ENCODE measurements at regions not wholly inside any gene's neighbourhood (a gene's known extent, or its start where the extent isn't known, plus 50 kb on each side); places are given as distances from the start of the nearest gene placed in this dataset.

- H3K4me2 ChIP-seq (ENCODE audit: low read length), result no peak overlapping the region
- H2AFZ ChIP-seq, result no peak overlapping the region
Observed at GRCh38 chr2:136207665-136208064, 89.7 kb upstream of the CXCR4 start.

GRCh38 chr2:136207030-136207623, 89.2 kb upstream of the CXCR4 start:
- Histone ChIP-seq H3K27me3 (ENCODE audit: control insufficient read depth, insufficient read depth, low read length) (no peaks in the 10 kb centered on the region), H2AFZ (no peak overlapping the region), H3K9me3 (ENCODE audit: control insufficient read depth, low read length) (no peaks in the 10 kb centered on the region), H3K36me3 (ENCODE audit: control insufficient read depth, insufficient read depth, low read length) (no peaks in the 10 kb centered on the region), H3K4me2 (ENCODE audit: low read length) (no peak overlapping the region), H3K9ac (no peak overlapping the region), H3K4me1 (no peaks in the 10 kb centered on the region), H3K4me3 (ENCODE audit: low read depth, low read length) (no peak overlapping the region), H3K27ac (no peak overlapping the region), H3K79me2 (no peaks in the 10 kb centered on the region)
- TF ChIP-seq CTCF (IDR thresholded peaks at IDR 0.05), result no peak

More at GRCh38 chr2:136207665-136208064, 89.7 kb upstream of the CXCR4 start:
- H3K9me3 ChIP-seq (ENCODE audit: control insufficient read depth, low read length), result no peaks in the 10 kb centered on the region
- H3K4me3 ChIP-seq (ENCODE audit: low read depth, low read length), result no peak overlapping the region
- H3K4me1 ChIP-seq, result no peaks in the 10 kb centered on the region
- no peaks in the 10 kb centered on the region for H3K27me3 ChIP-seq (ENCODE audit: control insufficient read depth, insufficient read depth, low read length)
- no peak for TF ChIP-seq CTCF (IDR thresholded peaks at IDR 0.05)
- H3K36me3 ChIP-seq (ENCODE audit: control insufficient read depth, insufficient read depth, low read length), result no peaks in the 10 kb centered on the region
- no peak overlapping the region for H3K9ac ChIP-seq
- no peak overlapping the region for H3K27ac ChIP-seq
- H3K79me2 ChIP-seq, result no peaks in the 10 kb centered on the region

- Histone ChIP-seq H3K27me3 (ENCODE audit: control insufficient read depth, insufficient read depth, low read length) (no peaks in the 10 kb centered on the region), H3K4me1 (no peaks in the 10 kb centered on the region), H3K27ac (no peak overlapping the region), H3K9ac (no peak overlapping the region), H3K4me2 (ENCODE audit: low read length) (no peak overlapping the region), H3K9me3 (ENCODE audit: control insufficient read depth, low read length) (no peaks in the 10 kb centered on the region), H3K36me3 (ENCODE audit: control insufficient read depth, insufficient read depth, low read length) (no peaks in the 10 kb centered on the region), H3K79me2 (no peaks in the 10 kb centered on the region), H3K4me3 (ENCODE audit: low read depth, low read length) (no peak overlapping the region), H2AFZ (no peak overlapping the region)
- TF ChIP-seq CTCF (IDR thresholded peaks at IDR 0.05), result no peak
Observed at GRCh38 chr2:136206613-136207012, 88.7 kb upstream of the CXCR4 start.

- no peak overlapping the region for H3K9ac ChIP-seq
- H3K27ac ChIP-seq, result no peak overlapping the region
- H3K79me2 ChIP-seq, result no peaks in the 10 kb centered on the region
- H3K4me2 ChIP-seq (ENCODE audit: low read length), result no peak overlapping the region
- no peak for TF ChIP-seq CTCF (IDR thresholded peaks at IDR 0.05)
- H3K27me3 ChIP-seq (ENCODE audit: control insufficient read depth, insufficient read depth, low read length), result no peaks in the 10 kb centered on the region
- H3K4me3 ChIP-seq (ENCODE audit: low read depth, low read length), result no peak overlapping the region
- H3K36me3 ChIP-seq (ENCODE audit: control insufficient read depth, insufficient read depth, low read length), result no peaks in the 10 kb centered on the region
- no peaks in the 10 kb centered on the region for H3K4me1 ChIP-seq
- H2AFZ ChIP-seq, result no peak overlapping the region
- no peaks in the 10 kb centered on the region for H3K9me3 ChIP-seq (ENCODE audit: control insufficient read depth, low read length)
Observed at GRCh38 chr2:136205615-136206014, 87.7 kb upstream of the CXCR4 start.

- H3K79me2 ChIP-seq, result no peaks in the 10 kb centered on the region
- TF ChIP-seq CTCF (IDR thresholded peaks at IDR 0.05), result no peak
- no peak overlapping the region for H3K27ac ChIP-seq
- no peak overlapping the region for H2AFZ ChIP-seq
- H3K4me3 ChIP-seq (ENCODE audit: low read depth, low read length), result no peak overlapping the region
- H3K27me3 ChIP-seq (ENCODE audit: control insufficient read depth, insufficient read depth, low read length), result no peaks in the 10 kb centered on the region
- H3K36me3 ChIP-seq (ENCODE audit: control insufficient read depth, insufficient read depth, low read length), result no peaks in the 10 kb centered on the region
- no peak overlapping the region for H3K4me2 ChIP-seq (ENCODE audit: low read length)
- no peak overlapping the region for H3K9ac ChIP-seq
- no peaks in the 10 kb centered on the region for H3K4me1 ChIP-seq
- no peaks in the 10 kb centered on the region for H3K9me3 ChIP-seq (ENCODE audit: control insufficient read depth, low read length)
Observed at GRCh38 chr2:136204971-136205370, 87.0 kb upstream of the CXCR4 start.

Data from parathyroid adenoma (tissue), 2 donors.